GM18909 (cell line): ENCODE measurements at regions not wholly inside any gene's neighbourhood (a gene's known extent, or its start where the extent isn't known, plus 50 kb on each side); places are given as distances from the start of the nearest gene placed in this dataset.

ENCODE experiments used
- ATAC-seq: cut with Tn5 transposase; IDR thresholded peaks from one replicate; pipeline ENCODE4 v1.9.1; 2021; ENCODE audit warnings: mild to moderate bottlenecking; ENCODE audit not compliant: unreplicated experiment, poor library complexity

- ATAC-seq = no peak
Measured at GRCh38 chr2:2823061-2823753, 492.1 kb upstream of the MYT1L start.

GRCh38 chr2:2822143-2822542, 491.1 kb upstream of the MYT1L start:
- no peak for ATAC-seq

GRCh38 chr2:2812648-2813047, 481.6 kb upstream of the MYT1L start:
- ATAC-seq = no peak

GRCh38 chr2:2812117-2812516, 481.0 kb upstream of the MYT1L start:
- ATAC-seq = no peak

- ATAC-seq = no peak
Measured at GRCh38 chr2:2810504-2810903, 479.4 kb upstream of the MYT1L start.

- no peak for ATAC-seq
Measured at GRCh38 chr2:2809771-2810170, 478.7 kb upstream of the MYT1L start.

GRCh38 chr2:2808551-2809058, 477.5 kb upstream of the MYT1L start:
- no peak for ATAC-seq

- no peak for ATAC-seq
Measured at GRCh38 chr2:2806711-2807110, 475.6 kb upstream of the MYT1L start.

GRCh38 chr2:2805263-2805662, 474.2 kb upstream of the MYT1L start:
- no peak for ATAC-seq

- no peak for ATAC-seq
Measured at GRCh38 chr2:2804528-2804927, 473.5 kb upstream of the MYT1L start.

GRCh38 chr2:2801458-2801857, 470.4 kb upstream of the MYT1L start:
- no peak for ATAC-seq

- ATAC-seq = no peak
Measured at GRCh38 chr2:2800697-2801096, 469.6 kb upstream of the MYT1L start.

- no peak for ATAC-seq
Measured at GRCh38 chr2:2800001-2800400, 468.9 kb upstream of the MYT1L start.

- ATAC-seq = no peak
Measured at GRCh38 chr2:2799151-2799697, 468.1 kb upstream of the MYT1L start.

GRCh38 chr2:2798337-2798736, 467.3 kb upstream of the MYT1L start:
- ATAC-seq = no peak

GRCh38 chr2:2797797-2798196, 466.7 kb upstream of the MYT1L start:
- no peak for ATAC-seq

- ATAC-seq = no peak
Measured at GRCh38 chr2:2796207-2796606, 465.1 kb upstream of the MYT1L start.

- no peak for ATAC-seq
Measured at GRCh38 chr2:2795438-2796091, 464.5 kb upstream of the MYT1L start.

GRCh38 chr2:2793925-2794560, 463.0 kb upstream of the MYT1L start:
- no peak for ATAC-seq

- ATAC-seq = no peak
Measured at GRCh38 chr2:2793514-2793913, 462.4 kb upstream of the MYT1L start.

- no peak for ATAC-seq
Measured at GRCh38 chr2:2791606-2792005, 460.5 kb upstream of the MYT1L start.
